ENCODE measurements at regions not wholly inside any gene's neighbourhood (a gene's known extent, or its start where the extent isn't known, plus 50 kb on each side); places are given as distances from the start of the nearest gene placed in this dataset.

- no peak overlapping the region for H3K27ac ChIP-seq (ENCODE audit: insufficient read depth, low read depth, low read length)
- ChIA-PET POLR2A (no interaction called here), CTCF (no interaction called here)
- H3K4me3 ChIP-seq (replicated peaks in 1 of 3; ENCODE audit: insufficient read depth in 1 of 3, low read depth in 1 of 3, low read length in 3 of 3): no peak overlapping the region
- DNase-seq (ENCODE audit: low read depth, low spot score) (no peak), FAIRE-seq (no peak)
- dilution Hi-C loops (cut with MboI; ENCODE audit: extremely low pct_ligation_motif_present, low sequenced_read_pairs) (no loop called here), intact Hi-C loops (cut with micrococcal nuclease) (no loop called here)
- H3K27me3 ChIP-seq (ENCODE audit: control insufficient read depth in 2 of 2, insufficient read depth in 2 of 2, low read length in 2 of 2): no peaks in the 10 kb centered on the region
- no peaks in the 10 kb centered on the region for H3K36me3 ChIP-seq (ENCODE audit: control insufficient read depth in 2 of 2, extremely low read depth in 1 of 2, insufficient read depth in 2 of 2, low read length in 2 of 2)
- no peak overlapping the region for H3K4me2 ChIP-seq (ENCODE audit: insufficient read depth, low read length)
- no peaks in the 10 kb centered on the region for H3K79me2 ChIP-seq (ENCODE audit: control insufficient read depth, insufficient read depth, low read length)
- H2AFZ ChIP-seq (ENCODE audit: low read depth, low read length): no peak overlapping the region
- no peak overlapping the region for H3K9ac ChIP-seq (replicated peaks; ENCODE audit: extremely low read depth, insufficient read depth, low read length)
- BruUV-seq (replicated peaks): no TSS peak
- H3K9me1 ChIP-seq (replicated peaks; ENCODE audit: control insufficient read depth, extremely low read depth, insufficient read depth, low read length): no peaks in the 10 kb centered on the region
- H4K20me1 ChIP-seq (replicated peaks; ENCODE audit: control insufficient read depth, extremely low read depth, insufficient read depth, low read length): no peaks in the 10 kb centered on the region
- no peaks in the 10 kb centered on the region for H3K9me3 ChIP-seq (replicated peaks; ENCODE audit: control insufficient read depth, insufficient read depth, low read length)
- H3K4me1 ChIP-seq (ENCODE audit: control insufficient read depth, extremely low read depth, insufficient read depth, low read length): no peaks in the 10 kb centered on the region
- TF ChIP-seq POLR2AphosphoS5 (IDR thresholded peaks at IDR 0.05; ENCODE audit: insufficient read depth, low read depth, low read length): no peak
Measured at GRCh38 chr2:158894572-158894971, 73.9 kb upstream of the TANC1 start.

GRCh38 chr2:158900345-158900744 lies 68.1 kb upstream of the TANC1 start:
- BruUV-seq (replicated peaks): no TSS peak
- CTCF ChIA-PET: interaction anchor here (1.1 to 8.8 kb wide), 3 partner anchors 214 to 268 kb away, joined by 3 to 104 read pairs (median 14); no protein-coding TSS in a partner anchor
- Histone ChIP-seq H2AFZ (ENCODE audit: low read depth, low read length) (no peak overlapping the region), H3K9me3 (replicated peaks; ENCODE audit: control insufficient read depth, insufficient read depth, low read length) (no peaks in the 10 kb centered on the region), H3K36me3 (ENCODE audit: control insufficient read depth in 2 of 2, extremely low read depth in 1 of 2, insufficient read depth in 2 of 2, low read length in 2 of 2) (no peaks in the 10 kb centered on the region), H3K9me1 (replicated peaks; ENCODE audit: control insufficient read depth, extremely low read depth, insufficient read depth, low read length) (no peaks in the 10 kb centered on the region), H4K20me1 (replicated peaks; ENCODE audit: control insufficient read depth, extremely low read depth, insufficient read depth, low read length) (no peaks in the 10 kb centered on the region), H3K4me2 (ENCODE audit: insufficient read depth, low read length) (no peak overlapping the region), H3K27me3 (ENCODE audit: control insufficient read depth in 2 of 2, insufficient read depth in 2 of 2, low read length in 2 of 2) (no peaks in the 10 kb centered on the region), H3K27ac (ENCODE audit: insufficient read depth, low read depth, low read length) (no peak overlapping the region), H3K4me1 (ENCODE audit: control insufficient read depth, extremely low read depth, insufficient read depth, low read length) (no peaks in the 10 kb centered on the region), H3K9ac (replicated peaks; ENCODE audit: extremely low read depth, insufficient read depth, low read length) (no peak overlapping the region), H3K79me2 (ENCODE audit: control insufficient read depth, insufficient read depth, low read length) (no peaks in the 10 kb centered on the region), H3K4me3 (replicated peaks in 1 of 3; ENCODE audit: insufficient read depth in 1 of 3, low read depth in 1 of 3, low read length in 3 of 3) (no peak overlapping the region)
- intact Hi-C loops (cut with micrococcal nuclease): loop anchor here (2.0 kb wide), 1 partner anchor 130 kb away; no protein-coding TSS in a partner anchor
- DNase-seq (ENCODE audit: low read depth, low spot score) (no peak), FAIRE-seq (no peak)
- TF ChIP-seq EZH2 (IDR thresholded peaks at IDR 0.05; ENCODE audit: borderline replicate concordance, low read depth, low read length, severe bottlenecking) (no peak), MAX (IDR thresholded peaks at IDR 0.05; ENCODE audit: insufficient read depth, insufficient read length) (no peak), CTCF (IDR thresholded peaks at IDR 0.05; ENCODE audit: extremely low read depth in 1 of 2, insufficient read depth in 1 of 2, low read depth in 1 of 2, low read length in 2 of 2) (no peak), JUN (IDR thresholded peaks at IDR 0.05; ENCODE audit: borderline replicate concordance, insufficient read depth, insufficient read length, low read depth) (no peak)
- POLR2A ChIA-PET: no interaction called here
- dilution Hi-C loops (cut with MboI; ENCODE audit: extremely low pct_ligation_motif_present, low sequenced_read_pairs): no loop called here

Measured in endothelial cell of umbilical vein (primary cell).